ENCODE measurements at regions not wholly inside any gene's neighbourhood (a gene's known extent, or its start where the extent isn't known, plus 50 kb on each side); places are given as distances from the start of the nearest gene placed in this dataset.

- TF ChIP-seq CTCF (conservative IDR thresholded peaks at IDR 0.05; ENCODE audit: control insufficient read depth, insufficient read depth, low read depth, low read length) = no peak
- no peak overlapping the region for H3K4me3 ChIP-seq (ENCODE audit: control insufficient read depth, low read depth, low read length)
- no peak for DNase-seq (ENCODE audit: low read depth)
These were observed 59.3 kb upstream of the TACR1 start for GRCh38 chr2:75258620-75259019.

- no peak overlapping the region for H3K4me3 ChIP-seq (ENCODE audit: control insufficient read depth, low read depth, low read length)
- DNase-seq (ENCODE audit: low read depth) = no peak
- TF ChIP-seq CTCF (conservative IDR thresholded peaks at IDR 0.05; ENCODE audit: control insufficient read depth, insufficient read depth, low read depth, low read length) = no peak
These were observed 57.2 kb upstream of the TACR1 start for GRCh38 chr2:75256485-75256884.

DNA sequence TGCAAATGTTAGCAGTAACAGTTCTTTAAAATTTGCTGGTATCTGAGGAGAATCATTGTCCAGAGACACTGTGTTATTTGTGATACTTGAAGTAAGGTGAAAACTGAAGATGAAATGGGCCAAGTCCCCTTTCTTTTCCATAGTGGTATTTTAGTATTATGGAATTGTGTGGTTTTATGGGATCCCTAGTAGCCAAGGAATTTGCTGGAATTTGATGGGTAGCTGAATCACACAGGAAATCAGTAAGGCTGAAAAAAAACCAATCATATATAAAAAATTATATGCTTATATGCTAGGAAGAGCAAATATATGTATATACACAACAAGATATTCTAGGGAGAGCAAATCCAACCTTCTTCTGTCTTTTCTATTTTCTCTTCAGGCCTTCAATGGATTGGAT, 54.2 kb upstream of the TACR1 start:
- no peak overlapping the region for H3K4me3 ChIP-seq (ENCODE audit: control insufficient read depth, low read depth, low read length)
- TF ChIP-seq CTCF (conservative IDR thresholded peaks at IDR 0.05; ENCODE audit: control insufficient read depth, insufficient read depth, low read depth, low read length) = no peak
- no peak for DNase-seq (ENCODE audit: low read depth)

- no peak overlapping the region for H3K4me3 ChIP-seq (ENCODE audit: control insufficient read depth, low read depth, low read length)
- no peak for DNase-seq (ENCODE audit: low read depth)
- TF ChIP-seq CTCF (conservative IDR thresholded peaks at IDR 0.05; ENCODE audit: control insufficient read depth, insufficient read depth, low read depth, low read length) = no peak
These were observed 52.6 kb upstream of the TACR1 start for GRCh38 chr2:75251896-75252295.
